Fibroblast of lung (primary cell): ENCODE measurements at regions not wholly inside any gene's neighbourhood (a gene's known extent, or its start where the extent isn't known, plus 50 kb on each side); places are given as distances from the start of the nearest gene placed in this dataset.

Experiments
- DNase-seq, 2 donors: peaks; one replicate each; pipeline versions ENCODE4 v3.0.0 to v3.0.0-alpha.2; 2010; ENCODE audit warnings: low read depth in 2 of 2
- H2AFZ ChIP-seq: 2 replicates; pipeline ENCODE4 v1.5.1; 2012; ENCODE audit warnings: low read length, control low read depth, inconsistent platforms
- H3K27ac ChIP-seq: 2 replicates; pipeline ENCODE4 v1.5.1; 2011; ENCODE audit warnings: low read length, control low read depth; ENCODE audit not compliant: insufficient read depth
- H3K27me3 ChIP-seq: 2 replicates; pipeline ENCODE4 v1.5.1; 2011; ENCODE audit warnings: mild to moderate bottlenecking, low read length; ENCODE audit not compliant: control insufficient read depth, insufficient read depth
- H3K36me3 ChIP-seq: 2 replicates; pipeline ENCODE4 v1.5.1; 2011; ENCODE audit warnings: low read length; ENCODE audit not compliant: control insufficient read depth, insufficient read depth
- H3K4me1 ChIP-seq: 2 replicates; pipeline ENCODE4 v1.5.1; 2011; ENCODE audit warnings: low read length; ENCODE audit not compliant: control insufficient read depth, insufficient read depth; ENCODE audit errors: extremely low read depth
- H3K4me2 ChIP-seq: 2 replicates; pipeline ENCODE4 v1.5.1; 2011; ENCODE audit warnings: low read length, control low read depth; ENCODE audit not compliant: insufficient read depth; ENCODE audit errors: extremely low read depth
- H3K4me3 ChIP-seq, 4 experiments: fragments of 200-600 bp in 1 of 4; sonication (generic) in 1 of 4; replicated peaks in 1 of 4; 2 replicates each; pipeline ENCODE4 v1.5.1; 2011 to 2016; ENCODE audit warnings: low read length in 4 of 4, low read depth in 3 of 4, mild to moderate bottlenecking in 3 of 4, control low read depth in 2 of 4, inconsistent platforms in 1 of 4, mixed read lengths in 1 of 4; ENCODE audit not compliant: insufficient read depth in 1 of 4; ENCODE audit errors: control extremely low read depth in 1 of 4
- H3K79me2 ChIP-seq: 2 replicates; pipeline ENCODE4 v1.5.1; 2012; ENCODE audit warnings: mild to moderate bottlenecking, low read length, inconsistent platforms; ENCODE audit not compliant: control insufficient read depth, insufficient read depth
- H3K9ac ChIP-seq: 2 replicates; pipeline ENCODE4 v1.5.1; 2011; ENCODE audit warnings: mild to moderate bottlenecking, low read length, control low read depth; ENCODE audit not compliant: insufficient read depth
- H3K9me3 ChIP-seq: 2 replicates; pipeline ENCODE4 v1.5.1; 2012; ENCODE audit warnings: low read depth, low read length; ENCODE audit not compliant: control insufficient read depth, insufficient read depth
- H4K20me1 ChIP-seq: 2 replicates; pipeline ENCODE4 v1.5.1; 2011; ENCODE audit warnings: low read length; ENCODE audit not compliant: control insufficient read depth, insufficient read depth; ENCODE audit errors: extremely low read depth
- EZH2 ChIP-seq: IDR thresholded peaks from 2 replicates; pipeline ENCODE4 v1.5.1; 2012; ENCODE audit warnings: low read length, control low read depth, mild to moderate bottlenecking; ENCODE audit errors: missing control alignments
- TF ChIP-seq, protein P1 (sequence below), 2 donors: IDR thresholded peaks in 1 of 2; conservative IDR thresholded peaks in 1 of 2; 1 replicate in 1 of 2; 2 replicates in 1 of 2; pipeline ENCODE4 v1.5.1; 2011 to 2012; ENCODE audit warnings: low read length in 2 of 2, control low read depth in 1 of 2, inconsistent platforms in 1 of 2, low read depth in 1 of 2, mild to moderate bottlenecking in 1 of 2

DNA sequence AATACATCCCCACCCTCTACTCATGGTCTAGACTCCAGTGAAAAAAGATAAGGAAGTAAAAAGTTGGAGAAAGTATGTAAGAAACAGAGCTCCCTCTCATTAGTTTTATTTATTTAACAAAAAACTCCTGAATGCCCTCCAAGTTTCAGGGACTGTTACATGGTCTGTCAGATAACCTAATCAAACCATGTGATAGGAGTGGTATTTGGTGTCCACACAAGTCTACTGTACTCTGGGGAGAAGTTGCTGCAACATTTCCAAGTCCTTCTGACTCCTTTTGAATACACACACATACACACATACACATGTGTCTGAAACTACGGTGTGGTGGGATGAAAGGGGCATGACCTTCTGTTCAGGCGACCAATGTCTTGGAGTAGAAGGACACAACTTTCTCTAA is 320.0 kb downstream of the ADGRG6 start:
- no peaks in the 10 kb centered on the region for H3K79me2 ChIP-seq
- no peaks in the 10 kb centered on the region for H4K20me1 ChIP-seq
- H2AFZ ChIP-seq = no peak overlapping the region
- no peaks in the 10 kb centered on the region for H3K4me1 ChIP-seq
- no peak overlapping the region for H3K4me2 ChIP-seq
- H3K4me3 ChIP-seq = no peak overlapping the region
- H3K27me3 ChIP-seq = no peaks in the 10 kb centered on the region
- DNase-seq = no peak
- H3K9me3 ChIP-seq = no peaks in the 10 kb centered on the region
- TF ChIP-seq, protein P1, sequence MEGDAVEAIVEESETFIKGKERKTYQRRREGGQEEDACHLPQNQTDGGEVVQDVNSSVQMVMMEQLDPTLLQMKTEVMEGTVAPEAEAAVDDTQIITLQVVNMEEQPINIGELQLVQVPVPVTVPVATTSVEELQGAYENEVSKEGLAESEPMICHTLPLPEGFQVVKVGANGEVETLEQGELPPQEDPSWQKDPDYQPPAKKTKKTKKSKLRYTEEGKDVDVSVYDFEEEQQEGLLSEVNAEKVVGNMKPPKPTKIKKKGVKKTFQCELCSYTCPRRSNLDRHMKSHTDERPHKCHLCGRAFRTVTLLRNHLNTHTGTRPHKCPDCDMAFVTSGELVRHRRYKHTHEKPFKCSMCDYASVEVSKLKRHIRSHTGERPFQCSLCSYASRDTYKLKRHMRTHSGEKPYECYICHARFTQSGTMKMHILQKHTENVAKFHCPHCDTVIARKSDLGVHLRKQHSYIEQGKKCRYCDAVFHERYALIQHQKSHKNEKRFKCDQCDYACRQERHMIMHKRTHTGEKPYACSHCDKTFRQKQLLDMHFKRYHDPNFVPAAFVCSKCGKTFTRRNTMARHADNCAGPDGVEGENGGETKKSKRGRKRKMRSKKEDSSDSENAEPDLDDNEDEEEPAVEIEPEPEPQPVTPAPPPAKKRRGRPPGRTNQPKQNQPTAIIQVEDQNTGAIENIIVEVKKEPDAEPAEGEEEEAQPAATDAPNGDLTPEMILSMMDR (conservative IDR thresholded peaks at IDR 0.05 in 1 of 2, IDR thresholded peaks at IDR 0.05 in 1 of 2; ENCODE audit: low read depth in 1 of 2, low read length in 2 of 2) = no peak
- TF ChIP-seq EZH2 = no peak
- no peak overlapping the region for H3K9ac ChIP-seq
- no peak overlapping the region for H3K27ac ChIP-seq
- H3K36me3 ChIP-seq = no peaks in the 10 kb centered on the region

DNA sequence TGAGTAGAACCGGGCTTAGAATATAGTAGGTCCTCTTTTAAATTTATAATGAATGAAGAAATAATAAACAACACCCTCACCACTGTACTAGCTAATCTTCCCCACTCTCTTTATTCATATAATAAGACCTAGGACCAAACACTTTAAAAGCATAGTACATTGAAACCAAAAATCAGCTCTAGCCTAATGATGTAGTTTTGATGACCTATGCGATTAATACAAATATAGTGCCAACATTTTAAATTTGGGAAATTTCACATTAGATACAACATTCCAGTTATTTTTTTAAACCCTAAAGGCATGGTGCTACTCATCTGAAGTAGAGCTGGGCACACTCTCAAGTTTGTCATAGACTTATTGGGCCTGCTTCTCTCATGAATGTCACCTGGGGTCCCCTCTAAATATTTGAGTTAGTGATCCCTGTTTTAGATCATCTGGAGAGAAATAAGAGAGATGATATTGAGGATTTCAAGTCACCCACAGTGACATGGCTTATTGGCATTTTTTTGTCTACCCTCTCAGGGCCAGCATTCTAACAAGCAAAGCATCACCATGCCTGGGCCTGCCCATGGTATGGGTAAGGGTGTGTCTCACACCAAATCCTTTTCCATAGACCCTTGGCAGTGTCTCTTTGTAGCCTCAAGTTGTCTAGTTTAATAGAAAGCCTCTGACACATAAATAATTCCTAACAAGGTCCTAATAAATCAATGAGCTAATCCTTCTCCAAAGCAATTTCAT is 319.8 kb downstream of the HIVEP2 start:
- no peak for TF ChIP-seq EZH2
- TF ChIP-seq, protein P1 (conservative IDR thresholded peaks at IDR 0.05 in 1 of 2, IDR thresholded peaks at IDR 0.05 in 1 of 2; ENCODE audit: low read depth in 1 of 2, low read length in 2 of 2) = no peak

DNA sequence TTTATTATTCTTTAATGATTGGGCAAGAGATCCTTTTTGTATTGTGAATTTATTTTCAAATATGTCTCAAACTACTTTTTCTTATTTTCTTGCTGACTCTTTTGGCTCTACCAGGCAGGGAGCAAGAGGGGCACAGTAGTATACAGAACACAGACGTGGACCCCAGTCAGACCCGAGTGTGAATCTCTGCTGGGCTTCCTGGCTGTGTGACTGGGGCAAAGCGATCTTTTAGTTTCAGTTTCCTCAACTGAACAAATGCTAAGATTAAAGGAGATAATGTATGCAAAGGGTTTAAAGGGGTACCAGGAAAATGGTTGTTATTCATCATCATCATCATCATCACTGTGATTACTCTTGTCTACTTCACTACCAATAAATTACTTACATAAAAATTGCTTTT is 317.5 kb downstream of the HIVEP2 start:
- no peaks in the 10 kb centered on the region for H3K4me1 ChIP-seq
- no peaks in the 10 kb centered on the region for H3K79me2 ChIP-seq
- no peak overlapping the region for H2AFZ ChIP-seq
- no peak overlapping the region for H3K4me2 ChIP-seq
- H3K36me3 ChIP-seq = no peaks in the 10 kb centered on the region
- H3K27me3 ChIP-seq = no peaks in the 10 kb centered on the region
- DNase-seq = no peak
- H3K9me3 ChIP-seq = no peaks in the 10 kb centered on the region
- H3K27ac ChIP-seq = no peak overlapping the region
- H3K4me3 ChIP-seq = no peak overlapping the region
- no peaks in the 10 kb centered on the region for H4K20me1 ChIP-seq
- H3K9ac ChIP-seq = no peak overlapping the region
- no peak for TF ChIP-seq EZH2
- TF ChIP-seq, protein P1 (conservative IDR thresholded peaks at IDR 0.05 in 1 of 2, IDR thresholded peaks at IDR 0.05 in 1 of 2; ENCODE audit: low read depth in 1 of 2, low read length in 2 of 2) = no peak

More for the DNA sequence above, 319.8 kb downstream of the HIVEP2 start:
- Histone ChIP-seq H3K9me3 (no peaks in the 10 kb centered on the region), H3K4me2 (no peak overlapping the region), H3K9ac (no peak overlapping the region), H3K4me1 (no peaks in the 10 kb centered on the region), H3K36me3 (no peaks in the 10 kb centered on the region), H3K27ac (no peak overlapping the region), H2AFZ (no peak overlapping the region), H3K4me3 (no peak overlapping the region), H4K20me1 (no peaks in the 10 kb centered on the region), H3K27me3 (no peaks in the 10 kb centered on the region), H3K79me2 (no peaks in the 10 kb centered on the region)
- DNase-seq = no peak
